ENCODE measurements at regions not wholly inside any gene's neighbourhood (a gene's known extent, or its start where the extent isn't known, plus 50 kb on each side); places are given as distances from the start of the nearest gene placed in this dataset.

DNA sequence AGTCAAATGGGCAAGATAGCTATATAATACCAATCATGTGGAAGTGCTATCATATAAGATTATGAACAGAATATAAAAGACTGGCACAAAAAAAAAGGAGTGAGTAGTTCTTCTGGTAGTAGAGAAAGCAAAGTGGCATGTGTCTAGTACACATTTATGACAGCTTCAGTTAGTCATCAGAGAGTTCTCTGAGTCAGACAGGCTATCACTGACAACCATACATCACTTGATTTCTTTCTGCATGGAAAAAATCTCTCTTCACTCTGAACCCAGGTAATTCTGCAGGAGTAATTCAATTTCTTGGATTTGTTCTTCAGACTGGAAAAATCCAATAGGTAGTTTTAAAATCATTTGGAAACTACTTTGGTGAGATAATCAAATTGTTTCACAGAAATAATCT is 286.8 kb upstream of the ANO3 start:
- no peaks in the 10 kb centered on the region for H3K36me3 ChIP-seq
- H3K27ac ChIP-seq = no peak overlapping the region
- H3K27me3 ChIP-seq (replicated peaks; ENCODE audit: insufficient read depth) = no peaks in the 10 kb centered on the region
- DNase-seq (ENCODE audit: low spot score) = no peak
- TF ChIP-seq CTCF (IDR thresholded peaks at IDR 0.05) = no peak
- TF ChIP-seq POLR2A (IDR thresholded peaks at IDR 0.05) = no peak
- no peak for TF ChIP-seq POLR2AphosphoS5 (IDR thresholded peaks at IDR 0.05)
- intact Hi-C loops (cut with DNase I) = no loop called here
- no peak overlapping the region for H3K4me3 ChIP-seq
- H3K9me3 ChIP-seq = no peaks in the 10 kb centered on the region
- no peaks in the 10 kb centered on the region for H3K4me1 ChIP-seq (replicated peaks)

- intact Hi-C loops (cut with DNase I) = no loop called here
- Histone ChIP-seq H3K36me3 (no peaks in the 10 kb centered on the region), H3K9me3 (no peaks in the 10 kb centered on the region), H3K4me1 (replicated peaks) (no peaks in the 10 kb centered on the region), H3K27ac (no peak overlapping the region), H3K27me3 (replicated peaks; ENCODE audit: insufficient read depth) (no peaks in the 10 kb centered on the region), H3K4me3 (no peak overlapping the region)
- WGBS = 54% methylated on average over 3 of the region's 3 CpGs
- TF ChIP-seq CTCF (IDR thresholded peaks at IDR 0.05) (no peak), POLR2AphosphoS5 (IDR thresholded peaks at IDR 0.05) (no peak), POLR2A (IDR thresholded peaks at IDR 0.05) (no peak)
- no peak for DNase-seq (ENCODE audit: low spot score)
Measured at GRCh38 chr11:26048271-26048670, 283.7 kb upstream of the ANO3 start.

- 64% methylated on average over 1 of the region's 1 CpG for WGBS
- intact Hi-C loops (cut with DNase I) = no loop called here
Measured at GRCh38 chr11:26053966-26054365, 278.0 kb upstream of the ANO3 start.

DNA sequence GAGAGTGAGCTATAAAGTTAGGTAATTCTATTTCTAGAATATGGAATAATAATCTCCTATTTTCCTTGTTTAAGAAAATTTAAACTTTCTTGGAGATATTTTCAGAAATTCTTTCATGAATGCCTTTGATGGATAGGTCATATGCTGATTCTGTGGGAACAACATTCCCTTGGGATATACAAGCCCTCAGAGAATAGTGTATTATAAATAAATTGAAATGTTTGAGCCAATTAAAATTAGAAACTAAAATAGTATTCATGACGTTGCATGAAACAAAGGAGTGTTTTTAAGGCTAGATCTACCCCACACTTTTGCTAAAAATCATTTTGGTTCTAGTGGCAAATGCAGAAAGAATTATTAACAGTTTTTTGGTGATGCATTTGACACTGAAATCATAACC is 269.3 kb upstream of the ANO3 start:
- TF ChIP-seq POLR2AphosphoS5 (IDR thresholded peaks at IDR 0.05) = no peak
- no peak for TF ChIP-seq POLR2A (IDR thresholded peaks at IDR 0.05)
- TF ChIP-seq CTCF (IDR thresholded peaks at IDR 0.05) = no peak
- no peaks in the 10 kb centered on the region for H3K4me1 ChIP-seq (replicated peaks)
- H3K27me3 ChIP-seq (replicated peaks; ENCODE audit: insufficient read depth) = no peaks in the 10 kb centered on the region
- no peak overlapping the region for H3K4me3 ChIP-seq
- 48% methylated on average over 1 of the region's 1 CpG for WGBS
- H3K36me3 ChIP-seq = no peaks in the 10 kb centered on the region
- no peak for DNase-seq (ENCODE audit: low spot score)
- intact Hi-C loops (cut with DNase I) = no loop called here
- H3K27ac ChIP-seq = no peak overlapping the region
- no peaks in the 10 kb centered on the region for H3K9me3 ChIP-seq

More at GRCh38 chr11:26053966-26054365, 278.0 kb upstream of the ANO3 start:
- Histone ChIP-seq H3K4me1 (replicated peaks) (no peaks in the 10 kb centered on the region), H3K9me3 (no peaks in the 10 kb centered on the region), H3K36me3 (no peaks in the 10 kb centered on the region), H3K4me3 (no peak overlapping the region), H3K27me3 (replicated peaks; ENCODE audit: insufficient read depth) (no peaks in the 10 kb centered on the region), H3K27ac (no peak overlapping the region)
- no peak for TF ChIP-seq CTCF (IDR thresholded peaks at IDR 0.05)
- TF ChIP-seq POLR2A (IDR thresholded peaks at IDR 0.05) = no peak
- TF ChIP-seq POLR2AphosphoS5 (IDR thresholded peaks at IDR 0.05) = no peak
- DNase-seq (ENCODE audit: low spot score) = no peak

DNA sequence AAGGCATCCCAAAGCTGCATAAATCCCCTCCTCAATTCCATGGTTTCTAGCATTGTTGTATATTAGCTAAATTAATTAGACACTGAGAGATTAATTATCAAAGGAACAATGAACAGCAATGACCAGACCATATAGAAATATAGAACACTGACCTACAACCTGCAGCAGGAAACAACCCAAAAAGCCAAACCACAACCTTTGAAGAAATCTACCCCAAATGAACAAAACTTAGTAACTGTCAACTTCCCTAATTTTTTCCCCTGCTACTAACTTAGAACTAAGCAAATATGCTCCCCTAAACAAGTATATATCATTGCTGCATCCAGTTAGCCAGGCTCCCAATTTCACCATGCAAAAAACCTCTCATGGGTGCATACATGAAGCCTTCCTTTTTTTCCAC is 268.0 kb upstream of the ANO3 start:
- Histone ChIP-seq H3K27me3 (replicated peaks; ENCODE audit: insufficient read depth) (no peaks in the 10 kb centered on the region), H3K4me3 (no peak overlapping the region), H3K4me1 (replicated peaks) (no peaks in the 10 kb centered on the region), H3K36me3 (no peaks in the 10 kb centered on the region), H3K27ac (no peak overlapping the region), H3K9me3 (no peaks in the 10 kb centered on the region)
- no peak for DNase-seq (ENCODE audit: low spot score)
- no peak for TF ChIP-seq POLR2AphosphoS5 (IDR thresholded peaks at IDR 0.05)
- TF ChIP-seq CTCF (IDR thresholded peaks at IDR 0.05) = no peak
- TF ChIP-seq POLR2A (IDR thresholded peaks at IDR 0.05) = no peak
- intact Hi-C loops (cut with DNase I) = no loop called here
